ENCODE measurements at regions not wholly inside any gene's neighbourhood (a gene's known extent, or its start where the extent isn't known, plus 50 kb on each side); places are given as distances from the start of the nearest gene placed in this dataset.
A peak's percentile ranks its signal among the peaks of the same experiment; 100 is the strongest.
"Not testable (repeated sequence)": the region's sequence is repeated elsewhere in the genome, so short reads cannot be mapped to it uniquely, and the experiment has no call there.

DNA sequence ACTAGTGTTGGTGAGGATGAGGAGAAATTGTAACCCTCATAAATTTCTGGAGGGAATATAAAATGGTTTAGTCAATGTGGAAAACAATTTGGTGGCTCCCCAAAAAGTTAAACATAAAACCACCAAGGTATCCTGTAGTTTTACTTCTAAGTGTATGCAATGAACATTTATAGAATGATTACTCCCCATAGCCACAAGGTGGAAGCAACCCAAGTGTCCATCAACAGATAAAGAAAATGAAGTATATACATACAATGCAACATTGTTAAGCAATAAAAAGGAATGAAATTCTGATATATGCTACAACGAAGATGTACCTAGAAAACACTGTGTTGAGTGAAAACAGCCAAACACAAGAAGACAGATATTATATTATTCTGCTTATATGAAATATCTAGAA lies 569.1 kb upstream of the GRID2 start:
- H3K79me2 ChIP-seq (ENCODE audit: insufficient read depth, low read length): no peaks in the 10 kb centered on the region
- TF ChIP-seq, protein P1, sequence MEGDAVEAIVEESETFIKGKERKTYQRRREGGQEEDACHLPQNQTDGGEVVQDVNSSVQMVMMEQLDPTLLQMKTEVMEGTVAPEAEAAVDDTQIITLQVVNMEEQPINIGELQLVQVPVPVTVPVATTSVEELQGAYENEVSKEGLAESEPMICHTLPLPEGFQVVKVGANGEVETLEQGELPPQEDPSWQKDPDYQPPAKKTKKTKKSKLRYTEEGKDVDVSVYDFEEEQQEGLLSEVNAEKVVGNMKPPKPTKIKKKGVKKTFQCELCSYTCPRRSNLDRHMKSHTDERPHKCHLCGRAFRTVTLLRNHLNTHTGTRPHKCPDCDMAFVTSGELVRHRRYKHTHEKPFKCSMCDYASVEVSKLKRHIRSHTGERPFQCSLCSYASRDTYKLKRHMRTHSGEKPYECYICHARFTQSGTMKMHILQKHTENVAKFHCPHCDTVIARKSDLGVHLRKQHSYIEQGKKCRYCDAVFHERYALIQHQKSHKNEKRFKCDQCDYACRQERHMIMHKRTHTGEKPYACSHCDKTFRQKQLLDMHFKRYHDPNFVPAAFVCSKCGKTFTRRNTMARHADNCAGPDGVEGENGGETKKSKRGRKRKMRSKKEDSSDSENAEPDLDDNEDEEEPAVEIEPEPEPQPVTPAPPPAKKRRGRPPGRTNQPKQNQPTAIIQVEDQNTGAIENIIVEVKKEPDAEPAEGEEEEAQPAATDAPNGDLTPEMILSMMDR (IDR thresholded peaks at IDR 0.05; ENCODE audit: insufficient read depth, low read depth, low read length): peak; percentile 4
- TF ChIP-seq EZH2 (IDR thresholded peaks at IDR 0.05; ENCODE audit: insufficient read depth, low read length): no peak
- Mint-ChIP-seq H3K4me3 (ENCODE audit: unreplicated experiment) (no peak overlapping the region), H3K9me3 (ENCODE audit: unreplicated experiment) (no peaks in the 10 kb centered on the region), H3K36me3 (ENCODE audit: low read depth, unreplicated experiment) (no peaks in the 10 kb centered on the region), H3K4me1 (ENCODE audit: low read depth, unreplicated experiment) (peaks cover 2% of the 10 kb centered on the region), H3K27ac (ENCODE audit: unreplicated experiment) (no peak overlapping the region), H3K27me3 (ENCODE audit: low read depth, unreplicated experiment) (no peaks in the 10 kb centered on the region)
- H3K36me3 ChIP-seq (ENCODE audit: insufficient read depth, low read length): no peaks in the 10 kb centered on the region
- no peaks in the 10 kb centered on the region for H3K4me1 ChIP-seq (ENCODE audit: insufficient read depth, low read length)
- no peaks in the 10 kb centered on the region for H3K27me3 ChIP-seq (ENCODE audit: insufficient read depth, low read length)
- FAIRE-seq: no peak
- H3K9ac ChIP-seq (ENCODE audit: low read length): no peak overlapping the region
- H3K27ac ChIP-seq (ENCODE audit: low read depth, low read length): no peak overlapping the region
- H3K4me3 ChIP-seq (ENCODE audit: insufficient read depth, low read depth, low read length): no peak overlapping the region
- DNase-seq (ENCODE audit: low read depth): no peak
- no peaks in the 10 kb centered on the region for H3K9me3 ChIP-seq (ENCODE audit: insufficient read depth, low read depth, low read length)
- H2AFZ ChIP-seq (ENCODE audit: low read depth, low read length): no peak overlapping the region
- H3K4me2 ChIP-seq (ENCODE audit: low read length): no peak overlapping the region
- H4K20me1 ChIP-seq (ENCODE audit: insufficient read depth, low read length): no peaks in the 10 kb centered on the region

DNA sequence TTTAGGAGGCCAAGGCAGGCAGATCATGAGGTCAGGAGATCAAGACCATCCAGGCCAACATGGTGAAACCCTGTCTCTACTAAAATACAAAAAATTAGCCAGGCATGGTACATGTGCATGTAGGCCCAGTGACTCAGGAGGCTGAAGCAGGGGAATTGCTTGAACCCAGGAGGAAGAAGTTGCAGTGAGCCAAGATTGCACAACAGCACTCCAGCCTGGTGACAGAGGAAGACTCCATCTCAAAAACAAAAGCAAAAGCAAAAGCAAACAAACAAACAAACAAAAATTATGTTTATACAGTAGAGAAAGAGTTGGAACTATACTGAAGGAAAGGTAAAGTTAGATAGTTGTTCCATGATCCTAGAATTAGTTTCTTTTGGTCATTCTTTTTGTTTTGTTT lies 564.9 kb upstream of the GRID2 start:
- H3K9ac ChIP-seq (ENCODE audit: low read length); H3K4me3 ChIP-seq (ENCODE audit: insufficient read depth, low read depth, low read length); H3K27me3 ChIP-seq (ENCODE audit: insufficient read depth, low read length); FAIRE-seq; H3K36me3 ChIP-seq (ENCODE audit: insufficient read depth, low read length); H3K27ac Mint-ChIP-seq (ENCODE audit: unreplicated experiment); H3K4me1 ChIP-seq (ENCODE audit: insufficient read depth, low read length); H3K9me3 ChIP-seq (ENCODE audit: insufficient read depth, low read depth, low read length); H3K4me2 ChIP-seq (ENCODE audit: low read length); H3K9me3 Mint-ChIP-seq (ENCODE audit: unreplicated experiment); H3K27ac ChIP-seq (ENCODE audit: low read depth, low read length); H3K36me3 Mint-ChIP-seq (ENCODE audit: low read depth, unreplicated experiment); H3K27me3 Mint-ChIP-seq (ENCODE audit: low read depth, unreplicated experiment); H4K20me1 ChIP-seq (ENCODE audit: insufficient read depth, low read length); H3K79me2 ChIP-seq (ENCODE audit: insufficient read depth, low read length); H2AFZ ChIP-seq (ENCODE audit: low read depth, low read length); H3K4me3 Mint-ChIP-seq (ENCODE audit: unreplicated experiment); H3K4me1 Mint-ChIP-seq (ENCODE audit: low read depth, unreplicated experiment); DNase-seq (ENCODE audit: low read depth): not testable (repeated sequence)

DNA sequence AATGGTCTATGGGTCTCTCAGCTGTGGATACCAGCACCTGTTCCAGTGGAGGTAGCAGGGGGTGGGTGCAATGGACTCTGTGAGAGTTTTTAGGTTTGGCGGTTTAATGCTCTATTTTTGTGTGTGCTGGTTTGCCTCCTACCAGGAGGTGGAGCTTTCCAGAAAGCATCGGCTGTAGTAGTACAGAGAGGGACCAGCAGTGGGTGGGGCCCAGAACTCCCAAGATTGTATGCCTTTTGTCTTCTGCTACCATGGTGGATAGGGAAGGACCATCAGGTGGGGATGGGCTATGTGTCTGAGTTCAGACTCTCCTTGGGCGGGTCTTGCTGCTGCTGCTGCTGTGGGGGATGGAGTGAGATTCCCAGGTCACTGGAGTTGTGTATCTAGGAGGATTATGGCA lies 557.2 kb upstream of the GRID2 start:
- no peaks in the 10 kb centered on the region for H3K9me3 Mint-ChIP-seq (ENCODE audit: unreplicated experiment)
- no peaks in the 10 kb centered on the region for H3K27me3 ChIP-seq (ENCODE audit: insufficient read depth, low read length)
- H3K79me2 ChIP-seq (ENCODE audit: insufficient read depth, low read length): no peaks in the 10 kb centered on the region
- no peak overlapping the region for H3K4me2 ChIP-seq (ENCODE audit: low read length)
- TF ChIP-seq, protein P1 (IDR thresholded peaks at IDR 0.05; ENCODE audit: insufficient read depth, low read depth, low read length): no peak
- DNase-seq (ENCODE audit: low read depth): no peak
- H3K4me1 Mint-ChIP-seq (ENCODE audit: low read depth, unreplicated experiment): no peaks in the 10 kb centered on the region
- no peaks in the 10 kb centered on the region for H3K36me3 ChIP-seq (ENCODE audit: insufficient read depth, low read length)
- no peak overlapping the region for H3K27ac Mint-ChIP-seq (ENCODE audit: unreplicated experiment)
- H3K27me3 Mint-ChIP-seq (ENCODE audit: low read depth, unreplicated experiment): no peaks in the 10 kb centered on the region
- no peaks in the 10 kb centered on the region for H4K20me1 ChIP-seq (ENCODE audit: insufficient read depth, low read length)
- FAIRE-seq: no peak
- H3K9ac ChIP-seq (ENCODE audit: low read length): no peak overlapping the region
- no peaks in the 10 kb centered on the region for H3K36me3 Mint-ChIP-seq (ENCODE audit: low read depth, unreplicated experiment)
- H3K4me1 ChIP-seq (ENCODE audit: insufficient read depth, low read length): no peaks in the 10 kb centered on the region
- no peak overlapping the region for H2AFZ ChIP-seq (ENCODE audit: low read depth, low read length)
- H3K4me3 ChIP-seq (ENCODE audit: insufficient read depth, low read depth, low read length): no peak overlapping the region
- no peak overlapping the region for H3K27ac ChIP-seq (ENCODE audit: low read depth, low read length)
- H3K4me3 Mint-ChIP-seq (ENCODE audit: unreplicated experiment): no peak overlapping the region
- no peaks in the 10 kb centered on the region for H3K9me3 ChIP-seq (ENCODE audit: insufficient read depth, low read depth, low read length)
